ENCODE measurements at regions not wholly inside any gene's neighbourhood (a gene's known extent, or its start where the extent isn't known, plus 50 kb on each side); places are given as distances from the start of the nearest gene placed in this dataset.
A peak's percentile ranks its signal among the peaks of the same experiment; 100 is the strongest.

DNA sequence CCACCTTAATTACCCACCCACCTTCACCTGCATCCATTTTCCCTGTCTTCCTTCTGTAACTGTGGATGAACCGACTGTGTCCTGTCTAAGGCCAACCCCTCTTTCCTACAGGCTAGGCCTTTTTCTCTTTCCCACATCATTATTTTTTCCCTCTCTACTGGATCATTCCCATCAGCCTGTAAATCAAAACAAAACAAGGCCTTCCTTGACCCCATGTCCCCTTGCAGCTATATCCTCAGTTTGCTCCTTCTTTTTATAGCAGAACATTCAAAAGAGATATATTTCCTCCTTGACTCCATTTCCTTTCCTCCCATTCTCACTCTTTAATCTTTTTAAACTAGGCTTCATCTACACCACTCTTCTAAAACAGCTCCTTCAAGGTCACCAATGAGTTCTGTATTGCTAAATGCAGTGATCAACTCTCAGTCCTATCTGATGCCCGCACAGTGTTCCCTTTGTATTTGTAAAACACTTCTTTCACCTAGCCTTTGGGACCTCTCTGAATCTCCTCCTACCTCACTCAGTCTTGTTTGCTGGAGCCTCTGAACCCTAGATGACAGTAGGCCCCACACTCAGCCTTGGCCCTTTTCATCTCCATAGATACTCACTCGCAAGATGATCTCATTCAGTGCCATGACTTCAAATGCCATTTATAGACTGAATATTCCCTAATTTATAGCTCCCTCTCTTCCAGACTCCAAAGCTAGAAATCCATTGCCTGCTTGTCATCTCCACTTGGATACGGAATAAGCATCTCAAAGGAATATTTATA lies 55.7 kb downstream of the CXCR4 start:
- Mint-ChIP-seq H3K4me3 (no peak overlapping the region), H3K27ac (no peak overlapping the region), H3K9me3 (peaks cover 24% of the 10 kb centered on the region), H3K4me1 (peaks cover 58% of the 10 kb centered on the region), H3K27me3 (no peaks in the 10 kb centered on the region), H3K36me3 (ENCODE audit: low read depth) (peaks cover 19% of the 10 kb centered on the region)
- ChIA-PET POLR2A (no interaction called here), CTCF (interaction anchor here (1.1 to 2.0 kb wide), 4 partner anchors 8 to 307 kb away, joined by 3 to 8 read pairs (median 4); no protein-coding TSS in a partner anchor)
- DNase-seq, result no peak

DNA sequence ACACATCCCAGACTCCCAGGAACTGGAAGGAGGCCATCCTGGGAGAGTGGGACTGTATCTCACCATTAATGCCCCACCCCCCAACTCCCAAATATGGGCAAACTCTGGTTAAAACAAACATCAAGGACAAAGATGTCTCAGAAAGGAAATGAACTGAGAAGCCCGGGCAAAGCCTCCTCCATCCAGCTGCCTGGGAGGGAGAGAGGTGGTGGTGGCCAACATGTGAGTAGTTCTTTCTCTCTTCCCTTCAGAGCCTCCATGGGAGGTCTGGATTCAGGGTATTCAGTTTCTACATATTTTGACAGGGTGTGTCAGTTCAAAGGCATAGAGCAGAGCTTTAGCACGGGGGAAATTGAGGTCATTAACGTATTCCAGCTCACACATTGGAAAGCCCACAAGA lies 57.5 kb downstream of the CXCR4 start:
- Mint-ChIP-seq H3K4me1 (peaks cover 60% of the 10 kb centered on the region), H3K36me3 (ENCODE audit: low read depth) (peaks cover 25% of the 10 kb centered on the region), H3K4me3 (no peak overlapping the region), H3K27ac (no peak overlapping the region), H3K27me3 (no peaks in the 10 kb centered on the region), H3K9me3 (peaks cover 26% of the 10 kb centered on the region)
- DNase-seq, result no peak
- ChIA-PET POLR2A (no interaction called here), CTCF (interaction anchor here (1.0 kb wide), 1 partner anchor 8 kb away, joined by 3 read pairs; no protein-coding TSS in a partner anchor)

DNA sequence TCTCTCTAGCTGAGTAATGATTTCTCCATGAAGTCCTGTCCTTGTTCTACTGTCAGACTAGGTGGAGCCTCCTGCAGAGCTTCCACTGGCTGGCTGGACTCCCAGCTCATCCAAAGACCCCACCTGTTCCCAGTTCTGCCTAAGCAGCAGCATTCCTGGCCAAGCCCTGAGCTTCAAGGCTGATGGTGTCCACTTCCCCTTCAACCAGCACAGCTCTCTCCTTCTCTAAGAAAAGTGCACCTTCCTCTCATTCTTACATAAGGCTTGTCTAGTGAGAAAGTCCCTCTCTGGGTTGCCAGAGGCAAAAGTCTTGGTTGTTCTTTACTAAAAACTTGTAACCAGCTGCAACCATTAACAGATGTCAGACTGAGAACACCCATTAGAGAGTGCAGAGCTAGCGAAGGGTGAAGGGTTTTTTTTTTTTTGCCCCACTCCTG lies 58.9 kb downstream of the CXCR4 start:
- DNase-seq, result no peak
- Mint-ChIP-seq H3K9me3 (peaks cover 26% of the 10 kb centered on the region), H3K27ac (no peak overlapping the region), H3K36me3 (ENCODE audit: low read depth) (peaks cover 25% of the 10 kb centered on the region), H3K4me1 (peaks cover 61% of the 10 kb centered on the region), H3K27me3 (no peaks in the 10 kb centered on the region), H3K4me3 (no peak overlapping the region)
- CTCF ChIA-PET, result interaction anchor here (0.9 to 1.6 kb wide), 5 partner anchors 10 to 49 kb away, joined by 3 to 4 read pairs (median 4); no protein-coding TSS in a partner anchor
- POLR2A ChIA-PET, result no interaction called here

DNA sequence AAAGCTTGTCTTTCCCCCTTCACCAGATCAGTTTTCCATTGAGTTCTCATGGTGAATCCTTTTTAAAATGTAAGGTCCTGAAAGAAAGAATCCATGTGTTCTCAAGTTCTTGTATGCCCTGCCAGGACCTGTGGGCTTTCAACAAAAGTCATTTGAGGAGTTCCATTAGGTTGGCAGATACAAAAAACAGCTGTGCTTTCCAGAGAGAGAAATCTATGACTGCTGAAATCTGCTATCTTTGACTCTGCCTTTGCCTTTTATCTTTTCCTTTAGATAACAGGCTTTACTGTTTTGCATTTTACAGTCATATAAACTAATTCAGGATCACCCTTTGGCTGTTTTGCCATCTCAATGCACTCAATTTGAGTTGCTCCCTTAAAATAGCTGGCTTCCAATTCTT lies 59.7 kb downstream of the CXCR4 start:
- peaks cover 23% of the 10 kb centered on the region for H3K9me3 Mint-ChIP-seq
- ChIA-PET CTCF (interaction anchor here (1.1 to 1.9 kb wide), 6 partner anchors 10 to 269 kb away, joined by 3 to 6 read pairs (median 4); no protein-coding TSS in a partner anchor), POLR2A (no interaction called here)
- H3K27me3 Mint-ChIP-seq, result no peaks in the 10 kb centered on the region
- peaks cover 64% of the 10 kb centered on the region for H3K4me1 Mint-ChIP-seq
- peaks cover 19% of the 10 kb centered on the region for H3K36me3 Mint-ChIP-seq (ENCODE audit: low read depth)
- no peak overlapping the region for H3K4me3 Mint-ChIP-seq
- H3K27ac Mint-ChIP-seq, result peak overlapping the region; percentile 81
- DNase-seq, result no peak

- peaks cover 19% of the 10 kb centered on the region for H3K36me3 Mint-ChIP-seq (ENCODE audit: low read depth)
- H3K4me3 Mint-ChIP-seq, result no peak overlapping the region
- peak overlapping the region; percentile 81 for H3K27ac Mint-ChIP-seq
- ChIA-PET CTCF (interaction anchor here (0.8 to 1.9 kb wide), 5 partner anchors 36 to 269 kb away, joined by 3 to 6 read pairs (median 3); no protein-coding TSS in a partner anchor), POLR2A (no interaction called here)
- H3K27me3 Mint-ChIP-seq, result no peaks in the 10 kb centered on the region
- H3K9me3 Mint-ChIP-seq, result peaks cover 23% of the 10 kb centered on the region
- DNase-seq, result no peak
- H3K4me1 Mint-ChIP-seq, result peaks cover 67% of the 10 kb centered on the region
These were observed 60.2 kb downstream of the CXCR4 start for GRCh38 chr2:136057802-136058140.

DNA sequence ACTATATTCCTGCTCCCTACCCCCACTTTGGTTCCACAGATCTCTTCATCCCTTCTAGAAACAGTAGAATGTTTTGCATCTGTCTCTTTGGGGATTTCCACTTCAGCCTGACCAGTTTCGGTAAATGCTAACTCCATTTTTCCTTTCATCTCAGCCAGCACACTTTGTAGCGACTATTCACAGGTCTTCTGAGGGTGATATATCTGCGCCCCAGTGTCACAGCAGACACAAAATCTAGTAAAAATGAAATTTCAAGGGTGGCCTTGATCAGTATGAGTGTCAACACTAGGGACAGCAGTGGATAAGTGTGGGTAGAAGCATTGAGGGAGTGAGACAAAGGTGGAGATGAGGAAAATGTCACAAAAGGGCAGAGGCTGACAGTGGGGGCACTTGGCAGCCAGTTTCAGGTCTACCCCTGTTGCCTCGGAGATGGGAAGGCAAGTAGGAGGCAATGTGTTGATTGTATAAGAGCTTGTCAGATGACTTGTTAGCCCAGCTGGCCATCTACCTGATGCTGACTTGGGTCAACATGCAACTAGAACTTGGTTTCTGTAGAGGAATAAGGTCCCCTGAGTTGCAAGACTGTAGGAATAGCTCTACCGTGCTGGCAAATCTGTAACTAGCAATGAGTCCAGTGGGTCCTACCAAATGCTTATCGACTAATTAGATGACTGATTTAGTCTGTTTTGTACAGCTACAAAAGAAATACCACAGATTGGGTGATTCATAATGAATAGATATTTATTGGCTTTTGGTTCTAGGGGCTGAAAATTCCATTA lies 60.7 kb downstream of the CXCR4 start:
- peaks cover 13% of the 10 kb centered on the region for H3K36me3 Mint-ChIP-seq (ENCODE audit: low read depth)

GRCh38 chr2:136055929-136056688 lies 61.8 kb downstream of the CXCR4 start:
- Mint-ChIP-seq H3K36me3 (ENCODE audit: low read depth) (peaks cover 6% of the 10 kb centered on the region), H3K4me1 (peaks cover 76% of the 10 kb centered on the region), H3K27me3 (no peaks in the 10 kb centered on the region), H3K27ac (peak overlapping the region; percentile 81), H3K9me3 (peaks cover 9% of the 10 kb centered on the region), H3K4me3 (peak overlapping the region; percentile 17)
- ChIA-PET CTCF (interaction anchor here (0.8 to 1.3 kb wide), 4 partner anchors 9 to 329 kb away, joined by 3 to 5 read pairs (median 4); no protein-coding TSS in a partner anchor), POLR2A (interaction anchor here (1.2 to 1.3 kb wide), 2 partner anchors 61 to 142 kb away, joined by 3 to 6 read pairs; no protein-coding TSS in a partner anchor)
- no peak for DNase-seq

More for the DNA sequence above, 60.7 kb downstream of the CXCR4 start:
- CTCF ChIA-PET, result interaction anchor here (0.8 to 1.9 kb wide), 8 partner anchors 13 to 328 kb away, joined by 3 to 6 read pairs (median 4); no protein-coding TSS in a partner anchor
- H3K4me3 Mint-ChIP-seq, result peak overlapping the region; percentile 17
- peak overlapping the region; percentile 81 for H3K27ac Mint-ChIP-seq
- peaks cover 18% of the 10 kb centered on the region for H3K9me3 Mint-ChIP-seq
- DNase-seq, result peak; percentile 28
- POLR2A ChIA-PET, result interaction anchor here (1.2 to 1.3 kb wide), 2 partner anchors 60 to 143 kb away, joined by 3 to 6 read pairs; no protein-coding TSS in a partner anchor
- no peaks in the 10 kb centered on the region for H3K27me3 Mint-ChIP-seq
- peaks cover 70% of the 10 kb centered on the region for H3K4me1 Mint-ChIP-seq

GRCh38 chr2:136054856-136055255 lies 63.1 kb downstream of the CXCR4 start:
- peaks cover 84% of the 10 kb centered on the region for H3K4me1 Mint-ChIP-seq
- CTCF ChIA-PET, result interaction anchor here (0.6 to 2.2 kb wide), 3 partner anchors 9 to 107 kb away, joined by 3 to 6 read pairs (median 3); no protein-coding TSS in a partner anchor
- peak overlapping the region; percentile 80 for H3K27ac Mint-ChIP-seq
- POLR2A ChIA-PET, result no interaction called here
- H3K27me3 Mint-ChIP-seq, result no peaks in the 10 kb centered on the region
- H3K36me3 Mint-ChIP-seq (ENCODE audit: low read depth), result peaks cover 6% of the 10 kb centered on the region
- H3K9me3 Mint-ChIP-seq, result peaks cover 5% of the 10 kb centered on the region
- no peak for DNase-seq
- H3K4me3 Mint-ChIP-seq, result no peak overlapping the region

DNA sequence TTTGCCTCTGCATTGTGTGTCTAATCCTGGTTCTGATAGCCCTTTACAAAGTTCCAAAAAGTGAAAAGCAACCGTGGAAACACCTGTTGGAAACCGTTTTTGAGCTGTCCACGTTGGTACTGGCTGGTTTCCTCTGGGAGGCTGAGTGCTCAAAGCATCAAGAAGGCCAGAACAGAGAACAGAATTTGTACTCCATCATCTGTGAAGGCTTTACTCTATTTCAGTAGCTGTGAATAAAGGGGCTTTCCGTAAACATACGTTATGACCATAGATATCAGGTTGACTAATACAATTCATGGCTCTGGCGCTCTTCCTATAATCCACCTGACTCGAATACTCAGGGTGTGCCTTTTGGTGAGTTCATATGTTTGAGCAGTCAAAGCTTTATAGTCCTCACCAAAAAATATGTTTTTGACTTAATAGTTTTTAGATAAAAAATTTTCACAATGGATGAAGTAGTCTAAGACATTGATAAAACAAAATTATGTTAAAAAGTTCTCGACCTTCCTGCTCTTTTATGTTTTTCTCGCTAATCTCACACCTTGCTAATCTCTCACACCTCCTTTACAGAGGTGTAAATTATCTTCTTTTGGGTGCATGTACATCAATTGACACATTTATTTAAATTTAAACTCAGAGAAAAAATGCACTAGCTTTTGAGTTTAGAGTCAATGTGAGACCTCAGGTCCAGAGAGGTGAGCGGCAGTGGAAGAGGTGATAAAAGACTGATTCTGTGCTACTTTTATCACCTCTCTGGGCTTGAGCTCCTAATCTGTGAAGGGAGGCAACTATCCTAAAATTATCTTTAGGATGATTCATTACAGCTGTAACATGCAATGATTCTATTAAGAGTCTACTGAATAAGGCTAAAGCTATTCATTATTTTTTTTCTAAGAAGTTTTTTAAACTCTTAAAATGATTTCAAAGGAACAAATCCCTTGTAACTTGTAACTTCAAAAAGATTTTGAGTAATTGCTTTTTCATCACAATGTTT lies 65.3 kb downstream of the CXCR4 start:
- Mint-ChIP-seq H3K4me1 (peaks cover 90% of the 10 kb centered on the region), H3K36me3 (ENCODE audit: low read depth) (peaks cover 10% of the 10 kb centered on the region), H3K27ac (peak overlapping the region; percentile 90), H3K9me3 (peaks cover 8% of the 10 kb centered on the region), H3K27me3 (no peaks in the 10 kb centered on the region), H3K4me3 (no peak overlapping the region)
- POLR2A ChIA-PET, result no interaction called here
- DNase-seq, result no peak
- CTCF ChIA-PET, result interaction anchor here (0.6 to 2.2 kb wide), 7 partner anchors 7 to 331 kb away, joined by 3 to 8 read pairs (median 3); no protein-coding TSS in a partner anchor

- H3K9me3 Mint-ChIP-seq, result peaks cover 15% of the 10 kb centered on the region
- H3K27ac Mint-ChIP-seq, result peak overlapping the region; percentile 90
- ChIA-PET CTCF (interaction anchor here (2.1 kb wide), 1 partner anchor 11 kb away, joined by 8 read pairs; no protein-coding TSS in a partner anchor), POLR2A (no interaction called here)
- no peaks in the 10 kb centered on the region for H3K27me3 Mint-ChIP-seq
- H3K36me3 Mint-ChIP-seq (ENCODE audit: low read depth), result peaks cover 18% of the 10 kb centered on the region
- peak overlapping the region; percentile 35 for H3K4me3 Mint-ChIP-seq
- DNase-seq, result no peak
- H3K4me1 Mint-ChIP-seq, result peaks cover 90% of the 10 kb centered on the region
These were observed 66.3 kb upstream of the DARS1 start for GRCh38 chr2:136051725-136052048.

- peaks cover 19% of the 10 kb centered on the region for H3K9me3 Mint-ChIP-seq
- H3K27me3 Mint-ChIP-seq, result no peaks in the 10 kb centered on the region
- peaks cover 23% of the 10 kb centered on the region for H3K36me3 Mint-ChIP-seq (ENCODE audit: low read depth)
- peaks cover 90% of the 10 kb centered on the region for H3K4me1 Mint-ChIP-seq
- CTCF ChIA-PET, result interaction anchor here (1.4 to 2.1 kb wide), 3 partner anchors 11 to 75 kb away, joined by 3 to 8 read pairs (median 6); no protein-coding TSS in a partner anchor
- peak; percentile 33 for DNase-seq
- H3K4me3 Mint-ChIP-seq, result peak overlapping the region; percentile 35
- POLR2A ChIA-PET, result interaction anchor here (1.1 kb wide), 1 partner anchor 42 kb away, joined by 4 read pairs; no protein-coding TSS in a partner anchor
- H3K27ac Mint-ChIP-seq, result peak overlapping the region; percentile 90
These were observed 65.7 kb upstream of the DARS1 start for GRCh38 chr2:136051001-136051724.
